Astrocyte (in vitro differentiated cells and primary cell): ENCODE measurements at regions not wholly inside any gene's neighbourhood (a gene's known extent, or its start where the extent isn't known, plus 50 kb on each side); places are given as distances from the start of the nearest gene placed in this dataset.
"Not testable (repeated sequence)": the region's sequence is repeated elsewhere in the genome, so short reads cannot be mapped to it uniquely, and the experiment has no call there.

Experiments
- DNase-seq: peaks from one replicate; pipeline ENCODE4 v3.0.0-alpha.2; 2010; ENCODE audit warnings: low read depth
- FAIRE-seq: peaks from 2 replicates; lab custom pipeline; 2011; peaks lifted over from hg19 to GRCh38; lab: Jason Lieb, UNC
- H2AFZ ChIP-seq: 2 replicates; pipeline ENCODE4 v1.6.0; 2012; ENCODE audit warnings: low read depth, low read length, inconsistent platforms
- H3K27ac ChIP-seq: 2 replicates; pipeline ENCODE4 v1.5.1; 2011; ENCODE audit warnings: low read depth, low read length, inconsistent platforms
- H3K27me3 ChIP-seq: 2 replicates; pipeline ENCODE4 v1.6.0; 2011; ENCODE audit warnings: low read length, inconsistent platforms; ENCODE audit not compliant: insufficient read depth
- H3K36me3 ChIP-seq: 2 replicates; pipeline ENCODE4 v1.5.1; 2011; ENCODE audit warnings: low read length, inconsistent platforms; ENCODE audit not compliant: insufficient read depth
- H3K4me1 ChIP-seq: 2 replicates; pipeline ENCODE4 v1.5.1; 2011; ENCODE audit warnings: low read length, inconsistent platforms; ENCODE audit not compliant: insufficient read depth
- H3K4me2 ChIP-seq: 2 replicates; pipeline ENCODE4 v1.6.0; 2012; ENCODE audit warnings: low read length, inconsistent platforms
- H3K4me3 ChIP-seq: 2 replicates; pipeline ENCODE4 v1.5.1; 2011; ENCODE audit warnings: low read depth, mild to moderate bottlenecking, low read length, inconsistent platforms; ENCODE audit not compliant: insufficient read depth
- H3K79me2 ChIP-seq: 2 replicates; pipeline ENCODE4 v1.6.0; 2012; ENCODE audit warnings: mild to moderate bottlenecking, low read length, inconsistent platforms; ENCODE audit not compliant: insufficient read depth
- H3K9ac ChIP-seq: 2 replicates; pipeline ENCODE4 v1.6.0; 2012; ENCODE audit warnings: mild to moderate bottlenecking, low read length, inconsistent platforms
- H3K9me3 ChIP-seq: 2 replicates; pipeline ENCODE4 v1.5.1; 2012; ENCODE audit warnings: low read depth, mild to moderate bottlenecking, low read length, inconsistent platforms; ENCODE audit not compliant: insufficient read depth
- H4K20me1 ChIP-seq: 2 replicates; pipeline ENCODE4 v1.6.0; 2012; ENCODE audit warnings: low read length, inconsistent platforms; ENCODE audit not compliant: insufficient read depth
- H3K27ac Mint-ChIP-seq: one replicate; pipeline ENCODE4 v1.8.0; 2021; ENCODE audit warnings: mild to moderate bottlenecking, mixed read lengths; ENCODE audit not compliant: unreplicated experiment
- H3K27me3 Mint-ChIP-seq: one replicate; pipeline ENCODE4 v1.8.0; 2021; ENCODE audit warnings: low read depth, mixed read lengths; ENCODE audit not compliant: unreplicated experiment
- H3K36me3 Mint-ChIP-seq: one replicate; pipeline ENCODE4 v1.8.0; 2021; ENCODE audit warnings: low read depth, mixed read lengths; ENCODE audit not compliant: unreplicated experiment
- H3K4me1 Mint-ChIP-seq: one replicate; pipeline ENCODE4 v1.8.0; 2021; ENCODE audit warnings: low read depth, mixed read lengths; ENCODE audit not compliant: unreplicated experiment
- H3K4me3 Mint-ChIP-seq: one replicate; pipeline ENCODE4 v1.8.0; 2021; ENCODE audit warnings: mild to moderate bottlenecking, moderate library complexity, mixed read lengths; ENCODE audit not compliant: unreplicated experiment
- H3K9me3 Mint-ChIP-seq: one replicate; pipeline ENCODE4 v1.8.0; 2021; ENCODE audit warnings: mild to moderate bottlenecking, mixed read lengths; ENCODE audit not compliant: unreplicated experiment
- EZH2 ChIP-seq: IDR thresholded peaks from 2 replicates; pipeline ENCODE4 v1.6.1; 2012; ENCODE audit warnings: mild to moderate bottlenecking, low read length, inconsistent platforms; ENCODE audit not compliant: insufficient read depth
- TF ChIP-seq, protein P1 (sequence below): IDR thresholded peaks from 2 replicates; pipeline ENCODE4 v1.5.1; 2011; ENCODE audit warnings: low read depth, mild to moderate bottlenecking, inconsistent platforms, low read length, moderate library complexity; ENCODE audit not compliant: insufficient read depth

DNA sequence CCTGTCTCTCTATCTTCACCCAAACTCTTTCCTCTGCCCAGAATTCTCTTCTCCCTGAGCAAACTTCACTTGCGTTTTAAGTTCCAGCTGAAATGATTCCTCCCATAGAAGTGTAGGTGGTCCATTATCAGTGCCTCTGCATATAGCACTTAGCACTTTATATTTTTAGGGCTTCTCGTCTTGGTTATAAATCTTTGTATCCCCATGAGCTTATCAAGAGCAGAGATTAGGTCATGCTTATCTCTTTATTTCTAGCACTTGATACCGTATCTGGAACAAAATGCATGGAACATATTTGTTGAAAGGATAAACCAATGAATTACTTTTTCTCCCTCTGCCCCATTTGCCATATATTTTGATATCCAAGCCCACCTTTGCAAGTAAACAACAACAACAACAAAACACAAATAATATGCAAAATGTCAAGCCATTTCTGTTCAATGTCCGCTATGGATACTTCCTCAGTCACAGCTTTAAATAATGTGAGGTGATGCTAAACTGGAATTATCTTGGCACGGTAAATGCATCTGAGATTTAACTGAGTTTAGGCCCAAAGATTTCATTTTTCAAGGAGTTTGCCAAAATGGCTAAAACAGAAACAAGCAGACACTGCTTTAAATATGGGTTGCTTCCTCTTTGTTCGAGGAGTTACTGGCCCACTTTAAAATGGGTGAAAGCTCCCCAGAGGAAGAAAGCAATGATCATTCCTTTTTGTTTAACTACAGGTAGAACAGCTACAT, 106.2 kb upstream of the STMND1 start:
- H3K36me3 ChIP-seq: no peaks in the 10 kb centered on the region
- H3K4me1 Mint-ChIP-seq: peaks cover 3% of the 10 kb centered on the region
- H4K20me1 ChIP-seq: no peaks in the 10 kb centered on the region
- no peaks in the 10 kb centered on the region for H3K27me3 ChIP-seq
- no peak overlapping the region for H3K27ac Mint-ChIP-seq
- no peaks in the 10 kb centered on the region for H3K9me3 Mint-ChIP-seq
- no peaks in the 10 kb centered on the region for H3K79me2 ChIP-seq
- H3K36me3 Mint-ChIP-seq: no peaks in the 10 kb centered on the region
- no peaks in the 10 kb centered on the region for H3K4me1 ChIP-seq
- no peak overlapping the region for H3K9ac ChIP-seq
- no peak for DNase-seq
- peaks cover 25% of the 10 kb centered on the region for H3K27me3 Mint-ChIP-seq
- no peak overlapping the region for H2AFZ ChIP-seq
- FAIRE-seq: no peak
- no peak overlapping the region for H3K4me2 ChIP-seq
- TF ChIP-seq, protein P1, sequence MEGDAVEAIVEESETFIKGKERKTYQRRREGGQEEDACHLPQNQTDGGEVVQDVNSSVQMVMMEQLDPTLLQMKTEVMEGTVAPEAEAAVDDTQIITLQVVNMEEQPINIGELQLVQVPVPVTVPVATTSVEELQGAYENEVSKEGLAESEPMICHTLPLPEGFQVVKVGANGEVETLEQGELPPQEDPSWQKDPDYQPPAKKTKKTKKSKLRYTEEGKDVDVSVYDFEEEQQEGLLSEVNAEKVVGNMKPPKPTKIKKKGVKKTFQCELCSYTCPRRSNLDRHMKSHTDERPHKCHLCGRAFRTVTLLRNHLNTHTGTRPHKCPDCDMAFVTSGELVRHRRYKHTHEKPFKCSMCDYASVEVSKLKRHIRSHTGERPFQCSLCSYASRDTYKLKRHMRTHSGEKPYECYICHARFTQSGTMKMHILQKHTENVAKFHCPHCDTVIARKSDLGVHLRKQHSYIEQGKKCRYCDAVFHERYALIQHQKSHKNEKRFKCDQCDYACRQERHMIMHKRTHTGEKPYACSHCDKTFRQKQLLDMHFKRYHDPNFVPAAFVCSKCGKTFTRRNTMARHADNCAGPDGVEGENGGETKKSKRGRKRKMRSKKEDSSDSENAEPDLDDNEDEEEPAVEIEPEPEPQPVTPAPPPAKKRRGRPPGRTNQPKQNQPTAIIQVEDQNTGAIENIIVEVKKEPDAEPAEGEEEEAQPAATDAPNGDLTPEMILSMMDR: no peak
- no peak for TF ChIP-seq EZH2
- no peak overlapping the region for H3K4me3 Mint-ChIP-seq
- H3K27ac ChIP-seq: no peak overlapping the region
- no peak overlapping the region for H3K4me3 ChIP-seq
- no peaks in the 10 kb centered on the region for H3K9me3 ChIP-seq

DNA sequence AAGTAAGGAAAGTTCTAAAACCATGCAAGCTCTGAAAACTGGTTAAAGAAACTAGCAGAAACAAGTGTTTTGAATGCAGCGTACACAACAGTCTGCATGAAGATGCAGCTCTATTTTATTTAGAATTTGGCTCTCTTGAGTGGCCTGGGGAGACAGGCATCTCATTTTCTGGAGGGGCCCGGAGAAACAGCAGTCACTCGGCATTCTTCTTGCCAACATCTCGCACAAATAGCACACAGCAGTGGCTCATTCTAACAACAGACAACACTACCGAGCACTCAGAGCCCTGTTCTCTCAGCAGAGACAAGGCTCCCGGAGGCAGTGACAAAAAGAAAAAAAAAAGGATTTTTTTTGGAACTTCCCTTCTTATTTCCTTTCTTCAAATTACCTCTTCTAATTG, 108.5 kb upstream of the STMND1 start:
- TF ChIP-seq, protein P1: no peak
- no peak for TF ChIP-seq EZH2
- Histone ChIP-seq H3K36me3 (no peaks in the 10 kb centered on the region), H3K4me3 (no peak overlapping the region), H3K4me2 (no peak overlapping the region), H3K9ac (no peak overlapping the region), H4K20me1 (no peaks in the 10 kb centered on the region), H2AFZ (no peak overlapping the region), H3K9me3 (peaks cover 4% of the 10 kb centered on the region), H3K27ac (no peak overlapping the region), H3K27me3 (no peaks in the 10 kb centered on the region), H3K79me2 (no peaks in the 10 kb centered on the region), H3K4me1 (no peaks in the 10 kb centered on the region)
- peaks cover 9% of the 10 kb centered on the region for H3K9me3 Mint-ChIP-seq
- H3K4me3 Mint-ChIP-seq: no peak overlapping the region
- peaks cover 27% of the 10 kb centered on the region for H3K27me3 Mint-ChIP-seq
- H3K4me1 Mint-ChIP-seq: peaks cover 3% of the 10 kb centered on the region
- FAIRE-seq (no peak), DNase-seq (no peak)
- peaks cover 3% of the 10 kb centered on the region for H3K36me3 Mint-ChIP-seq
- no peak overlapping the region for H3K27ac Mint-ChIP-seq

DNA sequence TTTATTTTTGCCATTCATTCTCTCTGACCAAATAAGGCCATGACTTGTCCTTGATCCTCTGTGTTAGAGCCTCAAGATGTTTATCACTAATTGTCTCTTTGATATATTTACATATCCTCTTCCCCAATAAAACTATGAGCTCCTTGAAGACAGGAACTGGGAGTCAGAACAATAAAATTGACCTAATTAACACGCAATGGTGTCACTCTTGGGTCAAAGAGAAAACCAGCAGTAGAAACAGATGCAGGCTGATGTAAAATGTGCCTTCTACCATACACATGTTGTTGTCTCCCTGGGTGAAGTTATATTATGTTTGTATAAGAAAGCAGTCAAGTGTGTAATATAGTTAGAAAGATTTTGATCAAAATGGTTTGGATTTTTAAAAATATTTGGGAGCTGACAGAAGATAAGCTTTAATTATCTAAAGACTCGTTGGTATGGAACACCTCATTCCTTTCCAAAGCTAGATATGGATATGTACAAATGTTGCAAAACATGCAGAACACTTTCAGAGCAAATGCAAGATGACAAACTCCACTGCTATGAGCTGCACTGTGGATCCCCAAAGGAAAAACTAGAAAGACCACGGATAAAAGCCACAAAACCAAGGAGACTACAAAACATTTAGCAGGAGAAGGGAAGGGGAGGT, 109.7 kb upstream of the STMND1 start:
- FAIRE-seq: no peak
- TF ChIP-seq, protein P1: no peak
- TF ChIP-seq EZH2: no peak
- H3K27ac Mint-ChIP-seq: no peak overlapping the region

DNA sequence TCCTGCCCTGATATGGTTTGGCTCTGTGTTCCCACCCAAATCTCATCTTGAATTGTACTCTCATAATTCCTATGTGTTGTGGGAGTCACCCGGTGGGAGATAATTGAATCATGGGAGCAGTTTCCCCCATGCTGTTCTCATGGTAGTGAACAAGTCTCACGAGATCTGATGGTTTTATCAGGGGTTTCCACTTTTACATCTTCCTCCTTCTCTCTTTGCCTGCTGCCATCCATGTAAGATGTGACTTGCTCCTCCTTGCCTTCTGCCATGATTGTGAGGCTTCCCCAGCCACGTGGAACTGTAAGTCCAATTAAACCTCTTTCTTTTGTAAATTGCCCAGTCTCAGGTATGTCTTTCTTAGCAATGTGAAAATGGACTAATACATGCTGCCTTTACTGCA, 111.9 kb upstream of the STMND1 start:
- H3K9me3 Mint-ChIP-seq: peaks cover 16% of the 10 kb centered on the region

More for the DNA sequence above, 109.7 kb upstream of the STMND1 start:
- peaks cover 3% of the 10 kb centered on the region for H3K36me3 Mint-ChIP-seq
- H3K4me3 Mint-ChIP-seq: no peak overlapping the region
- H3K27me3 Mint-ChIP-seq: peaks cover 17% of the 10 kb centered on the region
- peaks cover 3% of the 10 kb centered on the region for H3K4me1 Mint-ChIP-seq
- no peaks in the 10 kb centered on the region for H3K27me3 ChIP-seq
- H3K4me3 ChIP-seq: no peak overlapping the region
- H3K27ac ChIP-seq: no peak overlapping the region
- H4K20me1 ChIP-seq: no peaks in the 10 kb centered on the region
- H3K36me3 ChIP-seq: no peaks in the 10 kb centered on the region
- no peaks in the 10 kb centered on the region for H3K79me2 ChIP-seq
- H2AFZ ChIP-seq: no peak overlapping the region
- H3K9me3 ChIP-seq: peaks cover 4% of the 10 kb centered on the region
- H3K4me2 ChIP-seq: no peak overlapping the region
- DNase-seq: no peak
- no peaks in the 10 kb centered on the region for H3K4me1 ChIP-seq
- H3K9ac ChIP-seq: no peak overlapping the region
- peaks cover 14% of the 10 kb centered on the region for H3K9me3 Mint-ChIP-seq

More for the DNA sequence above, 111.9 kb upstream of the STMND1 start:
- Mint-ChIP-seq H3K4me1 (peaks cover 17% of the 10 kb centered on the region), H3K4me3 (peak overlapping the region; percentile 47), H3K27ac (peak overlapping the region; percentile 5)
- H3K27me3 ChIP-seq, H4K20me1 ChIP-seq, H3K36me3 ChIP-seq, H3K27me3 Mint-ChIP-seq, H3K79me2 ChIP-seq, H3K4me3 ChIP-seq, DNase-seq, H3K9me3 ChIP-seq, H3K27ac ChIP-seq, H2AFZ ChIP-seq, H3K4me2 ChIP-seq, FAIRE-seq, H3K36me3 Mint-ChIP-seq, H3K9ac ChIP-seq: not testable (repeated sequence)
- peaks cover 10% of the 10 kb centered on the region for H3K4me1 ChIP-seq
